ENCODE measurements at regions not wholly inside any gene's neighbourhood (a gene's known extent, or its start where the extent isn't known, plus 50 kb on each side); places are given as distances from the start of the nearest gene placed in this dataset.

DNA sequence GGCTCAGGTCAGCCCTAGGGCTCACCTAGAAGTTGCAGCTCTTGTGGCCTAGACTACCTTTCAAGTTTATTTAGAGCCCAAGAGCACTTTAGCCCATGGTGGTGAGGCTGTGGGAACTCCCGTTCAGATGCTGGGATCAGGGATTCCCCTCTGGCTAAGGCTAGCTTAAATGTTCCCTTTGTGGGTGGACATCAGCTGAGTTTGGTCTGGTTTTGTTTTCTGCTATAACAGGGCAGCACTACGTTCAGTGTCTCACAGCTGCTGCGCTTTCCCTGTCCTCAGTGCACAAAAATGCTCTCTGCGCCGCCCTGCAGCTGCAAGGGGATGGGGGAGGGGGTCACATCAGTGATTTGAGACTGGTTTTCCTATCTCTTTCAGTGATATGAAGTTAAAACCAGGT lies 170.5 kb upstream of the KCNJ3 start:
- TF ChIP-seq, protein P1, sequence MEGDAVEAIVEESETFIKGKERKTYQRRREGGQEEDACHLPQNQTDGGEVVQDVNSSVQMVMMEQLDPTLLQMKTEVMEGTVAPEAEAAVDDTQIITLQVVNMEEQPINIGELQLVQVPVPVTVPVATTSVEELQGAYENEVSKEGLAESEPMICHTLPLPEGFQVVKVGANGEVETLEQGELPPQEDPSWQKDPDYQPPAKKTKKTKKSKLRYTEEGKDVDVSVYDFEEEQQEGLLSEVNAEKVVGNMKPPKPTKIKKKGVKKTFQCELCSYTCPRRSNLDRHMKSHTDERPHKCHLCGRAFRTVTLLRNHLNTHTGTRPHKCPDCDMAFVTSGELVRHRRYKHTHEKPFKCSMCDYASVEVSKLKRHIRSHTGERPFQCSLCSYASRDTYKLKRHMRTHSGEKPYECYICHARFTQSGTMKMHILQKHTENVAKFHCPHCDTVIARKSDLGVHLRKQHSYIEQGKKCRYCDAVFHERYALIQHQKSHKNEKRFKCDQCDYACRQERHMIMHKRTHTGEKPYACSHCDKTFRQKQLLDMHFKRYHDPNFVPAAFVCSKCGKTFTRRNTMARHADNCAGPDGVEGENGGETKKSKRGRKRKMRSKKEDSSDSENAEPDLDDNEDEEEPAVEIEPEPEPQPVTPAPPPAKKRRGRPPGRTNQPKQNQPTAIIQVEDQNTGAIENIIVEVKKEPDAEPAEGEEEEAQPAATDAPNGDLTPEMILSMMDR (IDR thresholded peaks at IDR 0.05): no peak
- no peak for TF ChIP-seq ZFX (IDR thresholded peaks at IDR 0.05; ENCODE audit: borderline replicate concordance)
